ENCODE measurements at regions not wholly inside any gene's neighbourhood (a gene's known extent, or its start where the extent isn't known, plus 50 kb on each side); places are given as distances from the start of the nearest gene placed in this dataset.

GRCh38 chr14:101449114-101449513 is 112.2 kb upstream of the DIO3 start:
- POLR2A ChIA-PET (ENCODE audit: unreplicated experiment): no interaction called here
- ATAC-seq (ENCODE audit: low read depth): no peak
- intact Hi-C loops (cut with micrococcal nuclease): no loop called here
- no TSS peak for BruUV-seq (replicated peaks)
- no peak overlapping the region for H4K91ac ChIP-seq (ENCODE audit: insufficient read depth, low read depth, low read length)
- H3K18ac ChIP-seq (ENCODE audit: low read depth, low read length): no peak overlapping the region
- H3K23ac ChIP-seq (ENCODE audit: low read depth, low read length): no peak overlapping the region
- H4K8ac ChIP-seq (ENCODE audit: low read depth in 2 of 2, low read length in 2 of 2): no peak overlapping the region
- no CpG with 5 or more reads among the region's 7 CpGs for WGBS, 2 experiments (ENCODE audit: extremely low coverage in 2 of 2, insufficient read length in 1 of 2)
- H3K9me3 ChIP-seq (ENCODE audit: control insufficient read depth, insufficient read depth, low read length): no peaks in the 10 kb centered on the region
- H2BK20ac ChIP-seq (ENCODE audit: low read depth, low read length): no peak overlapping the region
- H2BK120ac ChIP-seq (ENCODE audit: low read depth, low read length): no peak overlapping the region
- no peaks in the 10 kb centered on the region for H3K79me1 ChIP-seq (ENCODE audit: low read depth in 1 of 2, low read length in 2 of 2)
- no peak overlapping the region for H3K14ac ChIP-seq (replicated peaks; ENCODE audit: low read depth, low read length)
- no peaks in the 10 kb centered on the region for H3K4me1 ChIP-seq (ENCODE audit: control insufficient read depth, insufficient read depth, low read length)
- no peak overlapping the region for H3K4ac ChIP-seq (ENCODE audit: low read depth, low read length)
- H3K56ac ChIP-seq (ENCODE audit: extremely low read depth, insufficient read depth, low read length): no peak overlapping the region
- CTCF ChIA-PET: no interaction called here
- DNase-seq: no peak
- H2AK5ac ChIP-seq (ENCODE audit: low read depth, low read length): no peak overlapping the region
- H2AK9ac ChIP-seq (replicated peaks; ENCODE audit: low read depth, low read length, poor library complexity): no peak overlapping the region
- no peak overlapping the region for H2BK5ac ChIP-seq (ENCODE audit: low read depth, low read length, poor library complexity, severe bottlenecking)
- H3K9me1 ChIP-seq (ENCODE audit: insufficient read depth, low read length): no peaks in the 10 kb centered on the region
- H2BK15ac ChIP-seq (ENCODE audit: low read depth, low read length): no peak overlapping the region
- no peaks in the 10 kb centered on the region for H3K36me3 ChIP-seq (ENCODE audit: control insufficient read depth, insufficient read depth, low read length)
- no peak overlapping the region for H3K4me2 ChIP-seq (ENCODE audit: low read depth, low read length)
- in situ Hi-C loops (cut with MboI; ENCODE audit: low sequenced_read_pairs): no loop called here
- TF ChIP-seq ELK1 (IDR thresholded peaks at IDR 0.05; ENCODE audit: borderline replicate concordance, low read depth, low read length) (no peak), CTCF (conservative IDR thresholded peaks at IDR 0.05; ENCODE audit: low read depth, low read length) (no peak), BHLHE40 (IDR thresholded peaks at IDR 0.05; ENCODE audit: low read depth, low read length) (no peak), CEBPB (IDR thresholded peaks at IDR 0.05; ENCODE audit: low read depth, low read length) (no peak), FOS (IDR thresholded peaks at IDR 0.05; ENCODE audit: low read depth, low read length) (no peak), SMC3 (IDR thresholded peaks at IDR 0.05; ENCODE audit: low read depth, low read length) (no peak), RFX5 (IDR thresholded peaks at IDR 0.05; ENCODE audit: low read depth, low read length) (no peak), MAZ (IDR thresholded peaks at IDR 0.05; ENCODE audit: borderline replicate concordance, low read depth, low read length) (no peak), MXI1 (IDR thresholded peaks at IDR 0.05; ENCODE audit: borderline replicate concordance, low read depth, low read length) (no peak), RCOR1 (IDR thresholded peaks at IDR 0.05; ENCODE audit: insufficient replicate concordance, low read length) (no peak), POLR2A (IDR thresholded peaks at IDR 0.05; ENCODE audit: low read depth, low read length) (no peak), NFE2L2 (IDR thresholded peaks at IDR 0.05; ENCODE audit: low read depth, low read length) (no peak), USF2 (IDR thresholded peaks at IDR 0.05; ENCODE audit: low read depth, low read length) (no peak), CHD1 (IDR thresholded peaks at IDR 0.05; ENCODE audit: low read depth, low read length) (no peak), MAFK (IDR thresholded peaks at IDR 0.05; ENCODE audit: low read depth, low read length) (no peak)
- no peak overlapping the region for H3K4me3 ChIP-seq (ENCODE audit: insufficient read depth, low read depth, low read length)
- peaks cover 2% of the 10 kb centered on the region for H3K27me3 ChIP-seq (ENCODE audit: control insufficient read depth, insufficient read depth, low read length)
- H4K20me1 ChIP-seq (ENCODE audit: insufficient read depth, low read length): no peaks in the 10 kb centered on the region
- dilution Hi-C loops (cut with HindIII; ENCODE audit: low sequenced_read_pairs, unreplicated experiment): no loop called here
- H3K9ac ChIP-seq (ENCODE audit: low read depth, low read length): no peak overlapping the region
- no peak overlapping the region for H3K27ac ChIP-seq (ENCODE audit: insufficient read depth, low read length)
- no peak overlapping the region for H4K5ac ChIP-seq (ENCODE audit: low read depth, low read length)
- H2AFZ ChIP-seq (replicated peaks; ENCODE audit: low read length, poor library complexity): no peak overlapping the region
